Endothelial cell of umbilical vein (primary cell): ENCODE measurements at regions not wholly inside any gene's neighbourhood (a gene's known extent, or its start where the extent isn't known, plus 50 kb on each side); places are given as distances from the start of the nearest gene placed in this dataset.

Experiments
- BruUV-seq: library from RNA; stranded (reverse); fragments of 400-500 nt; replicated peaks from 2 replicates; lab custom pipeline; 2021; lab: Mats Ljungman, UMichigan
- CTCF ChIA-PET: fragments of 300-600, 350-600 bp; sonication (Branson Sonifier 250); formaldehyde crosslinking; loops from one replicate; lab custom pipeline; 2021; ENCODE audit warnings: antibody characterized with exemption, inconsistent platforms; lab: Charles Lee
- POLR2A ChIA-PET: fragments of 300-600, 350-600 bp; sonication (Branson Sonifier 250); formaldehyde crosslinking; loops from one replicate; lab custom pipeline; 2021; ENCODE audit warnings: antibody characterized with exemption, inconsistent platforms; lab: Charles Lee
- DNase-seq: peaks from one replicate; pipeline ENCODE4 v3.0.0-alpha.2; 2011; ENCODE audit warnings: low read depth, low spot score
- FAIRE-seq: peaks from 2 replicates; lab custom pipeline; 2011; peaks lifted over from hg19 to GRCh38; lab: Jason Lieb, UNC
- H2AFZ ChIP-seq: 2 replicates; pipeline ENCODE4 v1.6.0; 2012; ENCODE audit warnings: low read depth, low read length, control low read depth, inconsistent platforms
- H3K27ac ChIP-seq: 2 replicates; pipeline ENCODE4 v1.5.1; 2011; ENCODE audit warnings: low read depth, mild to moderate bottlenecking, control low read depth, low read length, moderate library complexity; ENCODE audit not compliant: insufficient read depth
- H3K27me3 ChIP-seq, 2 experiments: 2 replicates each; pipeline versions ENCODE4 v1.6.0 to v1.6.1; 2011; ENCODE audit warnings: low read length in 2 of 2, mixed read lengths in 1 of 2; ENCODE audit not compliant: control insufficient read depth in 2 of 2, insufficient read depth in 2 of 2
- H3K36me3 ChIP-seq, 2 experiments: 2 replicates in 1 of 2; 3 replicates in 1 of 2; pipeline ENCODE4 v1.5.1; 2011; ENCODE audit warnings: low read length in 2 of 2, mild to moderate bottlenecking in 1 of 2, moderate library complexity in 1 of 2; ENCODE audit not compliant: control insufficient read depth in 2 of 2, insufficient read depth in 2 of 2; ENCODE audit errors: extremely low read depth in 1 of 2
- H3K4me1 ChIP-seq: 3 replicates; pipeline ENCODE4 v1.5.1; 2011; ENCODE audit warnings: mild to moderate bottlenecking, low read length; ENCODE audit not compliant: control insufficient read depth, insufficient read depth; ENCODE audit errors: extremely low read depth
- H3K4me2 ChIP-seq: 2 replicates; pipeline ENCODE4 v1.6.1; 2011; ENCODE audit warnings: low read length, control low read depth, mixed read lengths; ENCODE audit not compliant: insufficient read depth
- H3K4me3 ChIP-seq, 3 experiments: fragments of 200-600 bp in 1 of 3; sonication (generic), shearing (Covaris generic) in 1 of 3; replicated peaks in 1 of 3; 2 replicates each; pipeline ENCODE4 v1.5.1; 2011 to 2016; ENCODE audit warnings: control low read depth in 3 of 3, low read length in 3 of 3, mild to moderate bottlenecking in 2 of 3, inconsistent platforms in 1 of 3, low read depth in 1 of 3, moderate library complexity in 1 of 3; ENCODE audit not compliant: insufficient read depth in 1 of 3
- H3K79me2 ChIP-seq: 2 replicates; pipeline ENCODE4 v1.6.0; 2012; ENCODE audit warnings: low read length, inconsistent platforms; ENCODE audit not compliant: control insufficient read depth, insufficient read depth
- H3K9ac ChIP-seq: replicated peaks from 2 replicates; pipeline ENCODE3; 2011; ENCODE audit warnings: low read length, control low read depth; ENCODE audit not compliant: insufficient read depth; ENCODE audit errors: extremely low read depth
- H3K9me1 ChIP-seq: replicated peaks from 3 replicates; pipeline ENCODE4 v1.6.0; 2011; ENCODE audit warnings: mild to moderate bottlenecking, low read length; ENCODE audit not compliant: control insufficient read depth, insufficient read depth; ENCODE audit errors: extremely low read depth
- H3K9me3 ChIP-seq: replicated peaks from 2 replicates; pipeline ENCODE4 v1.5.1; 2012; ENCODE audit warnings: low read length, inconsistent platforms; ENCODE audit not compliant: control insufficient read depth, insufficient read depth
- H4K20me1 ChIP-seq: replicated peaks from 2 replicates; pipeline ENCODE3; 2011; ENCODE audit warnings: mild to moderate bottlenecking, low read length; ENCODE audit not compliant: control insufficient read depth, insufficient read depth; ENCODE audit errors: extremely low read depth
- CTCF ChIP-seq, 2 donors: IDR thresholded peaks; 1 replicate in 1 of 2; 2 replicates in 1 of 2; pipeline ENCODE4 v1.5.1; 2011; ENCODE audit warnings: low read length in 2 of 2, mild to moderate bottlenecking in 2 of 2, moderate library complexity in 2 of 2, control low read depth in 1 of 2, inconsistent platforms in 1 of 2, low read depth in 1 of 2; ENCODE audit not compliant: insufficient read depth in 1 of 2; ENCODE audit errors: extremely low read depth in 1 of 2
- EZH2 ChIP-seq: IDR thresholded peaks from 2 replicates; pipeline ENCODE4 v1.6.1; 2012; ENCODE audit warnings: borderline replicate concordance, low read depth, mild to moderate bottlenecking, moderate library complexity, low read length, inconsistent platforms; ENCODE audit not compliant: severe bottlenecking
- FOS ChIP-seq: IDR thresholded peaks from 2 replicates; pipeline ENCODE4 v1.6.1; 2011; ENCODE audit warnings: mild to moderate bottlenecking, low read length, moderate library complexity, borderline replicate concordance; ENCODE audit not compliant: insufficient read depth
- GATA2 ChIP-seq: IDR thresholded peaks from 2 replicates; pipeline ENCODE4 v1.7.0; 2011; ENCODE audit warnings: low read depth, mild to moderate bottlenecking, moderate library complexity, mixed read lengths, low read length; ENCODE audit not compliant: insufficient read length, insufficient read depth
- JUN ChIP-seq: IDR thresholded peaks from 2 replicates; pipeline ENCODE4 v1.6.1; 2011; ENCODE audit warnings: borderline replicate concordance, low read depth; ENCODE audit not compliant: insufficient read length, insufficient read depth
- POLR2A ChIP-seq: IDR thresholded peaks from 2 replicates; pipeline ENCODE4 v1.6.1; 2012; ENCODE audit warnings: low read depth, mild to moderate bottlenecking, control low read depth, low read length
- POLR2AphosphoS5 ChIP-seq: IDR thresholded peaks from 2 replicates; pipeline ENCODE4 v1.6.1; 2012; ENCODE audit warnings: low read depth, mild to moderate bottlenecking, control low read depth, low read length, moderate library complexity; ENCODE audit not compliant: insufficient read depth
- dilution Hi-C: fragments of 300-500 bp; cut with MboI; formaldehyde crosslinking; loops from one replicate; pipeline ENCODE4 v1.15.0; 2019; ENCODE audit warnings: low sequenced_read_pairs; ENCODE audit not compliant: extremely low pct_ligation_motif_present
- intact Hi-C: fragments of 100-400 bp; cut with micrococcal nuclease; formaldehyde crosslinking; loops from one replicate; pipeline ENCODE4 v1.10.0; 2022

GRCh38 chr2:89833116-89833779 is 1141.8 kb downstream of the RPIA start:
- no peaks in the 10 kb centered on the region for H4K20me1 ChIP-seq
- peaks cover 43% of the 10 kb centered on the region for H3K9me3 ChIP-seq
- no peaks in the 10 kb centered on the region for H3K79me2 ChIP-seq
- FAIRE-seq (no peak), DNase-seq (peak; percentile 72)
- CTCF ChIA-PET, result no interaction called here
- POLR2A ChIA-PET, result no interaction called here
- no peak overlapping the region for H3K4me2 ChIP-seq
- no TSS peak for BruUV-seq
- intact Hi-C loops, result no loop called here
- no peak overlapping the region for H2AFZ ChIP-seq
- H3K4me3 ChIP-seq, result no peak overlapping the region
- H3K4me1 ChIP-seq, result no peaks in the 10 kb centered on the region
- H3K9me1 ChIP-seq, result no peaks in the 10 kb centered on the region
- dilution Hi-C loops, result no loop called here
- H3K9ac ChIP-seq, result no peak overlapping the region
- H3K27me3 ChIP-seq, result no peaks in the 10 kb centered on the region
- no peak overlapping the region for H3K27ac ChIP-seq
- TF ChIP-seq JUN, result no peak
- TF ChIP-seq POLR2A, result no peak
- TF ChIP-seq FOS, result no peak
- TF ChIP-seq GATA2, result no peak
- TF ChIP-seq EZH2, result no peak
- no peak for TF ChIP-seq POLR2AphosphoS5
- no peak for TF ChIP-seq CTCF (IDR thresholded peaks at IDR 0.05; ENCODE audit: extremely low read depth in 1 of 2, insufficient read depth in 1 of 2, low read depth in 1 of 2, low read length in 2 of 2)
- H3K36me3 ChIP-seq, result no peaks in the 10 kb centered on the region
